NCI-H2227 (cell line): ENCODE measurements at regions not wholly inside any gene's neighbourhood (a gene's known extent, or its start where the extent isn't known, plus 50 kb on each side); places are given as distances from the start of the nearest gene placed in this dataset.
"Not testable (repeated sequence)": the region's sequence is repeated elsewhere in the genome, so short reads cannot be mapped to it uniquely, and the experiment has no call there.

Experiments used
- DNase-seq: peaks from one replicate; lab custom pipeline; 2025; ENCODE audit not compliant: unreplicated experiment; lab: John Stamatoyannopoulos, UW

DNA sequence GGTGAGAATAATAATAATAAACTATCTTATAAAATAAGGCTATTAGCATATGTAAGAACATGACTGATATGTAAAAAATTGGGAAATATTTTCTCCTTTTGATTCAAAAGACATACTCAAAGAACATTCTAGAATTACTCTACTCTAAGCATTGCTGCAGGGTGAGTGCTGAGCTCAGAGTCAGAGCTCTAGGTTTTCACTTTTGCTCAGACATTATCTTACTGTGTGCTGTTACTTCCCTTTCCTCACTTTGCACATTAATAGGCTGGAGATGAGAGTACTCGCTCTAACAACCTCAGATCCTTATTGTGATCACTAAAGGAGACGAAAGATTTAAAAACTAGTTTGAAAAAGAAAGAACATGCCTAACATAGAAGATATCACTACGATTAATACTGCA lies 99.4 kb upstream of the C9orf72 start:
- DNase-seq = no peak

DNA sequence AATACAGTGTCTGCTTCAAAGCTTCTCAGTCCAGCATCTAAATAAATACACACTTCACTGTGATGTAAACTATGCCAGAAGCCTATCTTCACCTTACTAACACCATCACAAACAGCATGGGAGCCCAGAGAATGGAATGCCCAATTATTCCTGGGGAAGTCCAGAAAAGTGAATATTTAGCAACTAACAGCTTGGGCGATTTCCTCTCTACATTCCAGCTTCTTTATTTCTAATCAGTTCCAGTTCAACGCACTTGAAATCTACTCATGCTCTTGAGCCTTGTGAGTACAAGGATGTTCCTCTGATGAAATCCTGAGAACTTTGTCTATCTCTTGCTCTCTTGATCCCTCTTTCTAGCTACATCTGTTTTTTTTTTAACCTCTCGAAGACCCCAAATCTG lies 100.4 kb upstream of the C9orf72 start:
- DNase-seq = no peak

GRCh38 chr9:27675354-27675753 lies 102.1 kb upstream of the C9orf72 start:
- no peak for DNase-seq

DNA sequence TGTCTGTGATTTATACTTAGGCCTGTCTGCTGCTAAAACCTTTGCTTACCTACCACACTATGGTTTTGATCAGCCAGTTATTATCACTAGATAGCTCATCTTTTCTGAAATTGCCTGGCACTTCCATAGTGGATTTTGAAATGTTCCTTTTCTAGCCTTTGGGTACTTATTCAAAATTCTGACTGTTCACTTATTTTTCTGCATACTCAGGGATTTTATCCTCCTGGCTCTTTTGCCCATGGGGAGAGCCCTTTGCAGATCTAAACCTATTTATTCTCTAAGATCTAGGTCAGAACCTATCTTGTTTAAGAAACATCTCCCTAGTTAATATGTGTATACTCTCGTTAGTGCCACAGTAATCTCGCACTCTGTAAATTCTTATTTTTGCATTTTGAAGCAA lies 103.5 kb upstream of the C9orf72 start:
- no peak for DNase-seq

GRCh38 chr9:27679338-27679737 lies 106.1 kb upstream of the C9orf72 start:
- DNase-seq = no peak

GRCh38 chr9:27683181-27683580 lies 109.9 kb upstream of the C9orf72 start:
- DNase-seq = no peak

DNA sequence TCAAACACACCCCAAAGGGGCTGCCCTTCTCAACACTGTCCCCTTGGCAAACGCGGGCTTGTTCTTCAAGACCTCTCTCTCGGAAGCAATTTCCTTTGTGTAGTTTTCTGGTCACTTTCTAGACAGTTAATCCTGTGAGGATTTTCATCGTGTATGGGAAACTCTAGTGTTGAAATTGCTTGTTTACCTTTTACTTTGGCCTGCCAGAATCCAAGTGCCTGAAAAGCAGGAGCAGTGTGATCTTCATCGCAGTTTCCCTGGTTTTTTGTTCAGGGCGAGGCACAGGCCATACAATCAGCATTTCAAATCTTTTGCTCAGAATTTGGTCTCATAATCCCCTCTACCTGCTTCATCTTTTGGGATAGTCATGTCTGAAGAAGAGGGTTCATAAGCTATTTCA lies 115.7 kb upstream of the C9orf72 start:
- no peak for DNase-seq

- DNase-seq = not testable (repeated sequence)
These were observed 117.5 kb upstream of the C9orf72 start for GRCh38 chr9:27690816-27691215.

GRCh38 chr9:27699621-27700020 lies 126.3 kb upstream of the C9orf72 start:
- no peak for DNase-seq

DNA sequence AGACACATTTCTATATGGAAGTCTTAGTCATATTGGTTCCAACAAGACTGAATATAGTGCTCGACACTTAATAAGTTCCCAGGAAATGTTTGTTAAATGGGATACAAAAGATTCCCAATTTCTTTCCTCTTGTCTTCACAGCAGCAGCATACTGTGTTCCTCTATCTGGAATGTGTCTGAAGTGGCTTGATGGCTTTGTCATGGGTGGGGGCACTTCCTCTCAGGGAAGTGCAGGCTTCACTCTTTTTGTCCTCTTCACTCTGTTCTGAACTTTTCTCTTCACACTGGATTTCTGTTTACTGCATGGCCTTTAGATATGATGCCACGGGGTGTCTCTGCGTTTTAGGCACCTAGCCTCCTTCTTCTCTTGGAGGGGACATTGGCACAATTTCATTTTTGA lies 127.7 kb upstream of the C9orf72 start:
- DNase-seq = no peak

GRCh38 chr9:27701587-27701986 lies 128.3 kb upstream of the C9orf72 start:
- no peak for DNase-seq

DNA sequence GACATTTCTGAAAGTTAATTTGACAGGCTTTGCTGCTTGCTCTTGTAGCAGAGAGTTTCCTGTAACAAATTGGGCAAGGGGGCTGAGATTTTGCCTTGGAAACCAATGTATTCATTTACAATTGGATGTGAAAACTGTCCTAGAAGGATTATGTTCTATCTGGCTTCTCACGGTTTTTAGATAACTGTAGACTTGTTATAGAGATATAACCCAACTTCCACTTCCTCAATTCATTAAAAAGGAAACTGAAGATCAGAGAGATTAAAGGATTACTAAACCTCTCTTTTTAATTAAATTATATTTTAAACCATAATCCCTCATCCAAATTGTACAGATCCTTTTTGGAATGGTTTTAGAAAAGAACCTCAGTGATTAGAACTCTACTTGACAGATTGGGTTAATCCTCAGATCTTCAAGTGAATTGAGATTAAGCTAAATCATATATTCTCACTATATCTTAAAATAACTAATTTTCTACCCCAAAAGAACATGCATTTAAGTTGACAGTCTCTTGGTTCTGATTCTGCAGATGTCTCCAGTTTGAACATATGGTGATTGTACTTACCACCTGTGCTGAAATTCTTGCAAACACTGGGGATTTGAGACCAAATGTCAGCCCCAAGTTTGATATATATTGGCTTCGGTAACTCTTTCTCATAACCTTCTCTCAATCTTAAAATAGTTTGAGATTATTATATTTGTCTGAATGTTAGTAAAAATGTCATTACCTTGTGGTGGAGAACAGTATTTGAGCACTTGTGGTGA lies 130.1 kb upstream of the C9orf72 start:
- DNase-seq = no peak

DNA sequence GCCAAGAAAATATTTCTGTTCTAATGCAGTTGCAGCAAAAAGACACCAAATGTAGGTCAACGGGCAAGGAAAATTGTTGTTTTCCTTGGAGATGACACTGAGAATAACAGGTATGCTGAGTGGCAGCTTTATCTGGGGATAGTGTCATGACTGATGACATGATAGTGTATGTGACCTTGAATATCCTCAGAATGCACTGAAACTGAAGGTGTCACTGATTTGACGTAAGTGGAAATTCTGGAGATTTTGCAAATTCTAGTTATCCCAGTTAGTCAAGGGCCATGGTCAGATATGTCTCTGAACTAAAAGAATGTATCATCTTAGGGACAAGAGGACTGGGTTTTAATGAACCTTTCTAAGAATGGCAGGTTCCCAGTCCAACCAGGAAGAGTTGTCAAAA lies 138.0 kb upstream of the C9orf72 start:
- no peak for DNase-seq

GRCh38 chr9:27712806-27713205 lies 139.5 kb upstream of the C9orf72 start:
- no peak for DNase-seq

DNA sequence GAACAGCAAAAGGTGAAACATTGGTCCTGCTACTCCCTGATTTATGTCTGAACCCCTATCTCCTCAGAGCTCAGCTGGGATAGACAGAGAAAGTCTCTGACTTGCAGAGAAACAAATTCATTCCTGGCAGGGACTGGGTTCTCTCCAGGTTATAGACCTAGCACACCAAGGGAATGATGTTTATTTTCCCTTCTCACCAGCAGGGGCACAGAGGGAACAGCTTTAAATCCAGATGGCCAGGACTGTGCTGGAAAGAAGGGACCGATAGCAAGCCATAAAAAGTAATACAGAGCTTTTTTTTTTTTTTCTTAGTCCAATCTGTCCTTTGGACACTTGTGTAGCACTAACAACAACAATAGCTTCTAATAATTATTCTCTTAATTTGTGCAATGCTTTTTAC lies 141.1 kb upstream of the C9orf72 start:
- DNase-seq = no peak

DNA sequence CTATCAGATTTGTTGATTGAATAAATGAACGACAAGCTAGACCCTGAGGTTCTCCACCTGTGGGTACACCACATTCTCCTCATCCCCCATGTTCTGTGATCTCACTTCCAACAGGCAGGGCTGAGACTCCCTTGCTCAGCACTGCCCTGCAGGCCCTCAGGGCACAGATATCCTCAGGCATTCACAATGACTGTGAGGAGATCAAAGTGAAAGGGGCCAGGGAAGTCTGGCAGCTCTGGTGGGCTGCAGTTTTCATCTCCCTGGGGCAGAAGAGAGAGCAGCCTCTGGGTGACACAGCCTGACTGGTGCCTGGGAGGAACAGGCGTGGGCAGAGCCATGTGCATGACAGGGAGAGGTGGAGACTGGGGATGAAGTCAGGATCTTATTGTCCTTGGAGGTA lies 142.4 kb upstream of the C9orf72 start:
- no peak for DNase-seq

DNA sequence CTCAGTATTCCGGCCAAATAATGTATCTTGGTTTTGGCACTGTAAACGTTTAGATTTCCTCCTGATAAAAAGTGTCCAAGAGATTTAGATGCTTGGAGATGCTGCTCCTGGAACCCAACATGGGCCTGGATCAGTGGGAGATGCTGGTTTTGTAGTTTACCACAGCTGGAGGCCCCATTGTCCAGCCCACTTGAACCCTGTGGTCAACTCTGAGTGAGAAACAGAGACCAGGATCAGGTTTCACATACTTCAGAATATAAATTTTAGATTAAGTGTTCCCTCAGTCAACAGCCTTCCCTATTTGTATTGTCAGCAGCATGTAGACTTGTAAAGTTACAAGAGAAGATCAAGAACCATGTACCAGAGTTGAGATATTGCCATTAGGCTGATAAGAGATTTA lies 144.7 kb upstream of the C9orf72 start:
- DNase-seq = no peak

DNA sequence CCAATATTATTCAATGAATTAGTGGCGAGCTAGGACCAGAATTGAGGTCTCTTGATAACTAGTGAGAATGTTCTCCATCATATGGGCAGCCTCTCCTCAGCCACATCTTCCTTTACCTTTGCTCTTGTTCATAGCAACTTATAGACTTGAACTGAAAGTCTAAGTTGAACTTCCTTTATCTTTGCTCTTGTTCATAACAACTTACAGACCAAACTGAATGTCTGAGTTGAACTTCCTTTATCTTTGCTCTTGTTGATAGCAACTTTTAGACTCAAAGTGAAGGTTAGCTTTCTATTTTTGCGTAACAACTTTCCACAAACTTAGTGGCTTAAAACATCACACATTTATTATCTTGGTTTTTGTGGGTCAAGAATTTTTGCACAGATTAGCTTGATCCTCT lies 146.4 kb upstream of the C9orf72 start:
- DNase-seq = no peak

GRCh38 chr9:27722866-27723265 lies 149.6 kb upstream of the C9orf72 start:
- DNase-seq = no peak

DNA sequence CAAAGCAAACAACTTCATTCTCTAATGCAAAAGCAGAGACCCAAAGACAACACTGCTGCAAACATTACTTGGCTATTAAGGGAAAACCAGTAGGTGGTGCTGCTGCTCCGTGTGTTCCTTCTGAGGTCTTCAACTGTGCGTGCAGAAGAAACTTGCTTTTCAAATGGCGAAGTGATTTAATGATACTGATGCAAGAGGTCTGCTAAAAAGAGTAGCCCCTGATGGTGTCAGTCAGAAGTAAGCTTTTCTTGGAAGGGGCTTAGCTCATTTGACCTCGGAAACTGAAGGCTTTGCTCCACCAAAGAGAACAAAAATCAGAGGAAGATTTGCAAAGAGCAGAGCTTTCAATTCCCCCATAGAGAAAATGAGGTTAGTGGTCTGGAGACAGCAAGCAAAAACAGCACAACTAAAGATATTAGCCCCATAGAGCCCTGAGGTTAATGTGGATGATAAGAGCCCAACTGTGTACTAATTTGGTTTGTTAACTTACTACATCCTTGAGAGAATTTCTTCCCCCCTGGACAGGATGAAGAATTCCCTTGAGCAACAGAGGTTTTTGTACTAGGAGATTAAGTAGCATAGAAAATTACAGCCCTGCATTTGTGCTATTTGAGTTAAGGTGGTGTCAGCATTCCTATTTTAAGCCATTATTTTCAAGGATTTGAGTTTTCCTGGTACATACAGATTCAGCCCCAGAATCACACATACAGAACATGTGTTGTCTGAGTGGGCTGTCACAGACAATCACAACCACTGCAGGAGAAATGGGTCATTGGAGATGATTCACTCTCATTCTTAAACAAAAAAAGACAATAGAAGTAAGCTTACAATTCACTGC lies 153.2 kb upstream of the C9orf72 start:
- DNase-seq = peak; percentile 27

DNA sequence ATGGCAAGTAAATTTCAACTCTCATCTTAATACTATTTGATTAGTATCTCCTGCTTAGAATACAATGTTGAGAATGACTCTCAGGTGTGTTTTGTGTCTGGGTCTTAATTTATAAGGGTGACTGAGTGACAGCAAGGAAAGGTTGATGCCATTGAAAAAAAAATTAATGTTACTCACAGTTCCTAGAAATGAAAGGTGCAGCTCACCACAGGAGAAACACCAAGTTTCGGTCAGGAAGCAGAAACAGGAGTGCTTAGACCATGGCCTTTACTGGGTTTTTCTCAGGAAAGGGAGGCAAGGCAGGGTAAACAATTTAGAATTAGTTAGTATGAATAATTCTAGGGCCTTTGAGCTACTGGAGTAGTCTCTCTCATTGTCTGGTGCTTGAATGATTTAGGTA lies 159.2 kb upstream of the C9orf72 start:
- DNase-seq = no peak

DNA sequence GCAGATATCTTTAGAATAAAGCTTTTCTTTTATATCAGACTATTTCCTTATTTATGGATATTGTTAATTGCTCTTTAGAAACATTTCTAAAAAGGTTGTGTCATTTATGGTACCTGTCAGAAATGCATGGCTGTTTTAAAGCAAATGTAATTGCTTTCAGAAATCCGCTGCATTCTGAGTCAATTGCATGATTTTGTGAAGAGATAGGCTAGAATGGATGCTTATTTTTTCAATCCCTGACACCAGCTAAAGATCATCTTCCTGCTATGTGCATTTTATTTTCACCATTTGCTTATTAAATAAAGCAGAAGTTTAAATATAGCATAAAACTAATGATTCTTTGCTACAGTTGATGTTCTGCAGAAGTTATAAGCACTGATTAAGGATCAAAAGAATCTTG lies 170.2 kb upstream of the C9orf72 start:
- no peak for DNase-seq

DNA sequence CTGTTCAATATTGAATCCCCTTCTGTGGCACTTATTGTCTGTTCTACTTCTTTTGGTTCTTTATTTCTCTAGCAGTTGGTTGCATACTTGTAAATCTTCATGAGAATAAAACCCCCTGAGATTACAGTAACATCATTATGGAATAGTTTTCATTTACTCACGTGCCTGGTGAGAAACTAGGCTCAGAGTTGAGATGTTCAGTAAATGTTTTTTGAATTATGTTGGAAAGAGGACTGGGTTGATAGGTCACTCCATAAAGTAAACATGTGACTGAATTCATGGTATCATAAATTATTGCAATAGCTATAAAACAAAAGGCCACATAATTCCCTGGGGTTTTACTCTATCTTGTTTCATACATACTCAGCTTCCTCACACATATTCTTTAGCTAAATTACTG lies 174.2 kb upstream of the C9orf72 start:
- DNase-seq = no peak
